ENCODE measurements at regions not wholly inside any gene's neighbourhood (a gene's known extent, or its start where the extent isn't known, plus 50 kb on each side); places are given as distances from the start of the nearest gene placed in this dataset.

DNA sequence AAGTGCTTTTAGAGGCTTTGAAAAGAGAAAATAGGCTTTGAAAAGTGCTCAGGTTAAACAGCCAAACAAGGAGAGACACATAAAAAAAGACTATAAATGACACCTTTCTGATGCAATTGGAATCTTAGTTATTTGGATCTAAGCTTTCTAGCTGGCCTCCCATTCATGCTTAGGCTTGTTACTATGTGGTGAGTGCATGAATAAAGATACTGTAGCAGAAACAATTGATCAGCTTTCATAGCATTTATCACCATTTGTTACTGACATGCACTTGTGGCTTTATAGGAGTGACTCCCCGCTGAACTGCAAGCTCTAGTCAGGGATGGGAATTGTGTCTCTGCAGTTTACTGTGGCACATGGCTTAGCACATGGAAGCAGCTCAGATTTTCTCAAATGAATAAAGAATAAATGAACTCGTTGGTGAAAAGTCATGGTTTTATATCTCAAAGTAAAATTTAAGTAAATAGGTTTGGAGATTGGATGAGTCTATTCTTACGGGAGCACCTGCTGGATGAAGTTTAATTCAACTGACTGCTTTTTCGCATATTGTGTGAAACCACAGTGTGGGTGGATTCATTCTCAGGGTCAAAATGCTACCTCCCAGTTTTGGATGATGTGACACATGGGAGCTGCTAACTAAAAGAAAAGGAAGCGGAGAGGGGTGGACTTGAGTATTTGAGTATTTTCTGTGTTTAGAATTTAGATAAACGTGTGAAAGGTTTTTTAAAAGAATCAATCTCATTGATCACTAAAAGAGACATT lies 91.1 kb upstream of the NOL4 start:
- H3K4me1 ChIP-seq, result no peaks in the 10 kb centered on the region
- H3K27me3 ChIP-seq, result no peaks in the 10 kb centered on the region
- no peak overlapping the region for H3K4me3 ChIP-seq
- intact Hi-C loops (cut with DNase I), result no loop called here
- no peak overlapping the region for H3K27ac ChIP-seq
- no peak for ATAC-seq
- no peak for DNase-seq
- H3K36me3 ChIP-seq, result no peaks in the 10 kb centered on the region
- no peaks in the 10 kb centered on the region for H3K9me3 ChIP-seq
- TF ChIP-seq, protein P1, sequence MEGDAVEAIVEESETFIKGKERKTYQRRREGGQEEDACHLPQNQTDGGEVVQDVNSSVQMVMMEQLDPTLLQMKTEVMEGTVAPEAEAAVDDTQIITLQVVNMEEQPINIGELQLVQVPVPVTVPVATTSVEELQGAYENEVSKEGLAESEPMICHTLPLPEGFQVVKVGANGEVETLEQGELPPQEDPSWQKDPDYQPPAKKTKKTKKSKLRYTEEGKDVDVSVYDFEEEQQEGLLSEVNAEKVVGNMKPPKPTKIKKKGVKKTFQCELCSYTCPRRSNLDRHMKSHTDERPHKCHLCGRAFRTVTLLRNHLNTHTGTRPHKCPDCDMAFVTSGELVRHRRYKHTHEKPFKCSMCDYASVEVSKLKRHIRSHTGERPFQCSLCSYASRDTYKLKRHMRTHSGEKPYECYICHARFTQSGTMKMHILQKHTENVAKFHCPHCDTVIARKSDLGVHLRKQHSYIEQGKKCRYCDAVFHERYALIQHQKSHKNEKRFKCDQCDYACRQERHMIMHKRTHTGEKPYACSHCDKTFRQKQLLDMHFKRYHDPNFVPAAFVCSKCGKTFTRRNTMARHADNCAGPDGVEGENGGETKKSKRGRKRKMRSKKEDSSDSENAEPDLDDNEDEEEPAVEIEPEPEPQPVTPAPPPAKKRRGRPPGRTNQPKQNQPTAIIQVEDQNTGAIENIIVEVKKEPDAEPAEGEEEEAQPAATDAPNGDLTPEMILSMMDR (IDR thresholded peaks at IDR 0.05), result no peak

DNA sequence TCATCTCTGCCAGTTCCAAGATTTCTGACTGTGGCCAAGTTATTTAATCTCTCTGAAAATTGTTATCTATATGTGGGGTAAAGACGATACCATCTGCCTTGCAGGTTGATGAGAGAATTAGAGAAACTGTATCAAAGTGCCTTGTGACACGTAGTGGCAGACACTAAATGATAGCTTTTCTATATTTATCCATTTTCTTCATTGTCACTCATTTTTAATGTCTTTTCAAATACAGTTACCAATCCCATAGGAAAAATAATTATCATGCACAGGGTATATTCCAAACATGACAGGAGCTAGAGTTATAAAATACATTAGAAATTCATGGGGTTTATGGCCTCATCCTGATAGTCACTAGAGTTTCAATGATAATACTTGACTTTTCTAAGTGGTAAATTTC lies 95.6 kb upstream of the NOL4 start:
- ATAC-seq (no peak), DNase-seq (no peak)
- Histone ChIP-seq H3K27me3 (no peaks in the 10 kb centered on the region), H3K4me1 (no peaks in the 10 kb centered on the region), H3K9me3 (no peaks in the 10 kb centered on the region), H3K36me3 (no peaks in the 10 kb centered on the region), H3K4me3 (no peak overlapping the region), H3K27ac (no peak overlapping the region)
- intact Hi-C loops (cut with DNase I), result no loop called here
- TF ChIP-seq, protein P1 (IDR thresholded peaks at IDR 0.05), result no peak

DNA sequence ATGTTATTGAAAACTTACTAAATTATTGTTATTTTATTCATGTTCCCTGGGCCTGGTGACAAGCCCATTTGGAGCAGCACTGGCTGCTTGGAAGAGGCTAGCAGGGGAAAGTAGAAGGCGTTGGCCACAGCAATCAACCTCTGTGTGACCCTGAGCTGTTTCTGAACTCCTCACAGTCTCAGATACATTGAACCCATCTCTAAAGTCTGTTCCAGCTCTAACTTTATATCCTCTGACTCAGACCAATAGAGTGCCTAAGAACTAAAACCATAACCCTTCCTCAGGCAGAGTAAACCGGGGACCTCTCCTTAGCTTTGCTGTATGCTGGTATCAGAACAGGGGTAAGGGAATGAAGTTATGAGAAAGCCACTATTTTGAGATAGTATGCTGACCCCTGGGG lies 96.4 kb upstream of the NOL4 start:
- no peak overlapping the region for H3K4me3 ChIP-seq
- intact Hi-C loops (cut with DNase I), result no loop called here
- H3K27me3 ChIP-seq, result no peaks in the 10 kb centered on the region
- TF ChIP-seq, protein P1 (IDR thresholded peaks at IDR 0.05), result no peak
- ATAC-seq, result peak; percentile 24
- DNase-seq, result no peak
- no peaks in the 10 kb centered on the region for H3K9me3 ChIP-seq
- H3K36me3 ChIP-seq, result no peaks in the 10 kb centered on the region
- H3K27ac ChIP-seq, result no peak overlapping the region
- no peaks in the 10 kb centered on the region for H3K4me1 ChIP-seq

DNA sequence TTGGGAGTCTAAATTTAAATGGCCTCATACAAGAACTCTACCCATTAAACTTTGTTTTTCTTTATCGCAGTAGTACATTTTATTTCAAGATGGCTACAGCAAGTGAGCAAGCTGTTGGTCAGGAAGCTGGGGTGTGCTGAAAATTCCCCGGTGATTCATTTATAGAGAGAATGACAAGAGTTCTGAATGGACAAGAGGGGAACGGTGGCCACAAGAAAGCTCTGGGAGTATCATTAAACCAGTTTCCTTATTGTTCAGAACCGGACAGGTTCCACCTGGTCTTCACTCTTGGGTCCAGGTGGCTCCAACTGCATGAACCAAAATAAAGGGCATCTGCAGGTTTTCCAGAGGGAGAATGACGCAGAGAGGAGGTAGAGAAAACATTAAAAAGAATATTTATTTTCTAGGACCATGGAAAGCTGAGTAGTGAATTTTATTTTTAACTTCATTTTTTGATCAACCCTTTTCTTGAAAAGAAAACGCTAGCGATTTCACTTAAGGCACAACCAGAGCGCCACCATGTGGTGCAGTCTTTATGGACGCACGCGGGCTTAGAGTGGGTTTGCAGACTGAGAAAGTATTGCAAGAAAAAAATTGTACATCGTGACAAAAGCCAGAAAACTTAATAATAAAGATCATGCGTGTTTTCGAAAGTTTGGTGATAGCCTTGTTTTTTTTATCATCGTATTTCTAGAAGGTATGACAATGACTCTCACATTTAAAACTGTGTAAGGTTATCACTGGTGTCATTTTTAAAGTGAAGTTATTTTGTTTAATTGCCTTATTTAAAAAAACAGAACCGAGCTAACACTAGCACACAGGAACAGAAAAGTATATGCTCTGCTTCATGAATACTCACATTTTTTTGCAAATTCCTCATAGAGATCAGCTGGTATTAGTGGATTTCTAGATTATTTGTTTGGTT lies 97.9 kb upstream of the NOL4 start:
- Histone ChIP-seq H3K27me3 (no peaks in the 10 kb centered on the region), H3K9me3 (no peaks in the 10 kb centered on the region), H3K27ac (no peak overlapping the region), H3K4me1 (no peaks in the 10 kb centered on the region), H3K36me3 (no peaks in the 10 kb centered on the region), H3K4me3 (no peak overlapping the region)
- DNase-seq (peak; percentile 66), ATAC-seq (peak; percentile 53)
- intact Hi-C loops (cut with DNase I), result no loop called here
- TF ChIP-seq, protein P1 (IDR thresholded peaks at IDR 0.05), result peak; percentile 60

DNA sequence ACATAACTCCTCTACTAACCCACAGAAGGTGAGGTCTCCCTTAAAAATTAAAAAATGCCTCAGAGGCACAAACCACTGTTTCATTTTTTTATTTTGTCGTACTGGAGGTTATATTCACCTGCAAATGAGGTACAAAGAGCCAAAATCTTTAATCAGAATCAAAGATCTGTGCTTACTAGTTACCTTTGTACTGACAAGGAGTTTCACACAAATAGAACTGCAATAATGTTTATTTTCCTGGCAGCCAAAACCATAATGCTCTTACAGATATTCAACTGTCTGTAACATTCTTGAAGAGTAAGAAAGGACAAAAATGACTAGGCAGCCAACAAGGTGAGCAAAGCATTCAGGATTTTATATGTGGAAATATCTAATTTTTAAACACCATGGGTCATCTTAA lies 105.1 kb upstream of the NOL4 start:
- TF ChIP-seq, protein P1 (IDR thresholded peaks at IDR 0.05), result no peak
- intact Hi-C loops (cut with DNase I), result no loop called here
- H3K4me3 ChIP-seq, result no peak overlapping the region
- H3K9me3 ChIP-seq, result no peaks in the 10 kb centered on the region
- no peaks in the 10 kb centered on the region for H3K27me3 ChIP-seq
- no peaks in the 10 kb centered on the region for H3K4me1 ChIP-seq
- H3K36me3 ChIP-seq, result no peaks in the 10 kb centered on the region
- no peak overlapping the region for H3K27ac ChIP-seq
- no peak for DNase-seq
- ATAC-seq, result no peak

Data from upper lobe of right lung (tissue), 1 donor.